ENCODE measurements at regions not wholly inside any gene's neighbourhood (a gene's known extent, or its start where the extent isn't known, plus 50 kb on each side); places are given as distances from the start of the nearest gene placed in this dataset.

- no peak for TF ChIP-seq CEBPB (IDR thresholded peaks at IDR 0.05; ENCODE audit: low read depth, low read length)
Measured at GRCh38 chr11:122271137-122271536, 155.1 kb upstream of the BLID start (continued).

GRCh38 chr11:122270535-122270934, 154.5 kb upstream of the BLID start:
- FAIRE-seq (no peak), DNase-seq (ENCODE audit: low read depth in 1 of 2, low spot score in 2 of 2) (no peak)
- H3K4me1 ChIP-seq (replicated peaks in 1 of 4; ENCODE audit: control insufficient read depth in 3 of 4, insufficient read depth in 4 of 4, low read length in 3 of 4) = no peaks in the 10 kb centered on the region
- no peak overlapping the region for H4K8ac ChIP-seq (ENCODE audit: extremely low read depth, insufficient read depth, low read length)
- H3K56ac ChIP-seq (replicated peaks; ENCODE audit: insufficient read length, low read depth, low read length) = no peak overlapping the region
- H2AFZ ChIP-seq (ENCODE audit: low read length) = no peak overlapping the region
- H3K79me1 ChIP-seq (ENCODE audit: low read depth, low read length) = no peaks in the 10 kb centered on the region
- H4K20me1 ChIP-seq (replicated peaks in 1 of 2; ENCODE audit: control insufficient read depth in 1 of 2, insufficient read depth in 2 of 2, low read length in 2 of 2) = no peaks in the 10 kb centered on the region
- H3K36me3 ChIP-seq (ENCODE audit: control insufficient read depth in 2 of 4, insufficient read depth in 4 of 4, low read length in 3 of 4) = no peaks in the 10 kb centered on the region
- no peak overlapping the region for H4K91ac ChIP-seq (replicated peaks; ENCODE audit: insufficient read length, low read length)
- no peak overlapping the region for H2BK120ac ChIP-seq (replicated peaks; ENCODE audit: low read depth, low read length)
- H3K4ac ChIP-seq (replicated peaks; ENCODE audit: insufficient read length, low read depth, low read length) = no peak overlapping the region
- H3K18ac ChIP-seq (ENCODE audit: extremely low read depth, low read length) = no peak overlapping the region
- no peak overlapping the region for H2BK12ac ChIP-seq (ENCODE audit: low read depth, low read length)
- POLR2A ChIA-PET (ENCODE audit: partially characterized antibody) = no interaction called here
- 90% methylated on average over 2 of the region's 3 CpGs; no CpG with 5 or more reads in 1 of the 2 experiments for WGBS, 2 experiments (ENCODE audit: extremely low coverage in 1 of 2, insufficient coverage in 1 of 2, insufficient read length in 1 of 2, insufficient replicate concordance in 2 of 2, low coverage in 1 of 2, low lambda C conversion rate in 2 of 2, missing lambda C conversion rate in 1 of 2)
- H3K23me2 ChIP-seq (ENCODE audit: low read depth, low read length) = no peaks in the 10 kb centered on the region
- H2BK20ac ChIP-seq (ENCODE audit: low read length) = no peak overlapping the region
- H3K14ac ChIP-seq (ENCODE audit: insufficient read length) = no peak overlapping the region
- H3K9ac ChIP-seq (replicated peaks in 1 of 4; ENCODE audit: extremely low read depth in 1 of 4, low read depth in 3 of 4, low read length in 3 of 4) = no peak overlapping the region
- H2BK5ac ChIP-seq (ENCODE audit: low read depth, low read length) = no peak overlapping the region
- CTCF ChIA-PET (ENCODE audit: partially characterized antibody) = interaction anchor here (0.6 to 0.9 kb wide), 4 partner anchors 22 to 280 kb away, joined by 3 to 4 read pairs (median 4); no protein-coding TSS in a partner anchor
- no peak overlapping the region for H3K4me3 ChIP-seq (ENCODE audit: extremely low read depth in 1 of 4, insufficient read depth in 2 of 4, low read depth in 3 of 4, low read length in 4 of 4)
- H3K9me3 ChIP-seq (ENCODE audit: insufficient read depth in 2 of 2, low read depth in 1 of 2, low read length in 1 of 2) = no peaks in the 10 kb centered on the region
- H3K79me2 ChIP-seq (ENCODE audit: control insufficient read depth in 1 of 2, insufficient read depth in 2 of 2, low read length in 2 of 2) = no peaks in the 10 kb centered on the region
- H3K27me3 ChIP-seq (replicated peaks in 1 of 4; ENCODE audit: control insufficient read depth in 3 of 4, extremely low read depth in 1 of 4, insufficient read depth in 3 of 4, low read length in 3 of 4) = peaks cover 0 to 1% (median 0%) of the 10 kb centered on the region in 4 experiments; a peak in 1 of 7 replicates
- H3K27ac ChIP-seq (ENCODE audit: low read depth, low read length) = no peak overlapping the region
- no peak overlapping the region for H2BK15ac ChIP-seq (ENCODE audit: low read length)
- H3K4me2 ChIP-seq (ENCODE audit: insufficient read depth in 1 of 2, low read depth in 2 of 2, low read length in 2 of 2) = no peak overlapping the region
- H4K5ac ChIP-seq (ENCODE audit: insufficient read length, low read depth, low read length) = no peak overlapping the region
- no peak overlapping the region for H3K23ac ChIP-seq (ENCODE audit: insufficient read length)
- H2AK5ac ChIP-seq (ENCODE audit: low read depth, low read length) = no peak overlapping the region
- TF ChIP-seq, protein P1, sequence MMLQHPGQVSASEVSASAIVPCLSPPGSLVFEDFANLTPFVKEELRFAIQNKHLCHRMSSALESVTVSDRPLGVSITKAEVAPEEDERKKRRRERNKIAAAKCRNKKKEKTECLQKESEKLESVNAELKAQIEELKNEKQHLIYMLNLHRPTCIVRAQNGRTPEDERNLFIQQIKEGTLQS (IDR thresholded peaks at IDR 0.05; ENCODE audit: insufficient read depth, low read depth, low read length) = no peak
- TF ChIP-seq RBBP5 (IDR thresholded peaks at IDR 0.05; ENCODE audit: borderline replicate concordance, low read depth, low read length) (no peak), CTBP2 (IDR thresholded peaks at IDR 0.05; ENCODE audit: borderline replicate concordance, insufficient read depth, insufficient read length, low read length) (no peak), TAF7 (optimal IDR thresholded peaks at IDR 0.05; ENCODE audit: borderline replicate concordance, low read depth, low read length) (no peak), EP300 (IDR thresholded peaks at IDR 0.05; ENCODE audit: borderline replicate concordance in 1 of 2, low read depth in 2 of 2, low read length in 2 of 2) (no peak), NRF1 (IDR thresholded peaks at IDR 0.05; ENCODE audit: low read depth, low read length) (no peak), POLR2AphosphoS5 (IDR thresholded peaks at IDR 0.05; ENCODE audit: low read depth, low read length) (no peak)
- TF ChIP-seq, protein P2, sequence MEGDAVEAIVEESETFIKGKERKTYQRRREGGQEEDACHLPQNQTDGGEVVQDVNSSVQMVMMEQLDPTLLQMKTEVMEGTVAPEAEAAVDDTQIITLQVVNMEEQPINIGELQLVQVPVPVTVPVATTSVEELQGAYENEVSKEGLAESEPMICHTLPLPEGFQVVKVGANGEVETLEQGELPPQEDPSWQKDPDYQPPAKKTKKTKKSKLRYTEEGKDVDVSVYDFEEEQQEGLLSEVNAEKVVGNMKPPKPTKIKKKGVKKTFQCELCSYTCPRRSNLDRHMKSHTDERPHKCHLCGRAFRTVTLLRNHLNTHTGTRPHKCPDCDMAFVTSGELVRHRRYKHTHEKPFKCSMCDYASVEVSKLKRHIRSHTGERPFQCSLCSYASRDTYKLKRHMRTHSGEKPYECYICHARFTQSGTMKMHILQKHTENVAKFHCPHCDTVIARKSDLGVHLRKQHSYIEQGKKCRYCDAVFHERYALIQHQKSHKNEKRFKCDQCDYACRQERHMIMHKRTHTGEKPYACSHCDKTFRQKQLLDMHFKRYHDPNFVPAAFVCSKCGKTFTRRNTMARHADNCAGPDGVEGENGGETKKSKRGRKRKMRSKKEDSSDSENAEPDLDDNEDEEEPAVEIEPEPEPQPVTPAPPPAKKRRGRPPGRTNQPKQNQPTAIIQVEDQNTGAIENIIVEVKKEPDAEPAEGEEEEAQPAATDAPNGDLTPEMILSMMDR (IDR thresholded peaks at IDR 0.05; ENCODE audit: control extremely low read depth in 1 of 3, insufficient read depth in 1 of 3, low read depth in 1 of 3, low read length in 3 of 3) = no peak

All from H1 (cell line).